ENCODE measurements at regions not wholly inside any gene's neighbourhood (a gene's known extent, or its start where the extent isn't known, plus 50 kb on each side); places are given as distances from the start of the nearest gene placed in this dataset.

DNA sequence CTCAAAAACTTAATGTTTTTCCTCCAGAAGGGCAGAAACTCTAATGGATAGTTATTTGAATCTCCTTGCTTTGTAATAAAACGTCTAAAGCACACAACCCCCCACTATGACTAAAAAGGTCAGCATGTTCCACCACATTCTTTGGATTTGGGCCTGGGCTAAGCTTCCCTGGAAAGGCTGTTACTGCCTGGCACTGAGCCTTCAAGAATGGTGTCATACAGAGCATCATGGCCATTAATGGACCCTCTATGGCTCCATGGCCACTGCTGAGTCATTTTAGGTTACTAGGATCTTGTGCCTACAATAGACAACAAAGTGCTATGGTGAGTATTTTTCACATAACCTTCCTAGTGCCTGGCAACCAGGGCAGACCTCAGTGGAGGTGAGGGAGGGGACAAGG is 242.6 kb upstream of the FAT3 start:
- DNase-seq, result no peak
- no peak overlapping the region for H3K27ac ChIP-seq (ENCODE audit: low read length)
- H3K79me2 ChIP-seq (ENCODE audit: low read length), result no peaks in the 10 kb centered on the region
- no peaks in the 10 kb centered on the region for H3K27me3 ChIP-seq (replicated peaks; ENCODE audit: insufficient read depth, low read length)
- no peak for TF ChIP-seq EZH2 (optimal IDR thresholded peaks at IDR 0.05; ENCODE audit: low read depth, low read length)
- no peak for TF ChIP-seq EZH2phosphoT487 (IDR thresholded peaks at IDR 0.05; ENCODE audit: low read length)
- TF ChIP-seq, protein P1, sequence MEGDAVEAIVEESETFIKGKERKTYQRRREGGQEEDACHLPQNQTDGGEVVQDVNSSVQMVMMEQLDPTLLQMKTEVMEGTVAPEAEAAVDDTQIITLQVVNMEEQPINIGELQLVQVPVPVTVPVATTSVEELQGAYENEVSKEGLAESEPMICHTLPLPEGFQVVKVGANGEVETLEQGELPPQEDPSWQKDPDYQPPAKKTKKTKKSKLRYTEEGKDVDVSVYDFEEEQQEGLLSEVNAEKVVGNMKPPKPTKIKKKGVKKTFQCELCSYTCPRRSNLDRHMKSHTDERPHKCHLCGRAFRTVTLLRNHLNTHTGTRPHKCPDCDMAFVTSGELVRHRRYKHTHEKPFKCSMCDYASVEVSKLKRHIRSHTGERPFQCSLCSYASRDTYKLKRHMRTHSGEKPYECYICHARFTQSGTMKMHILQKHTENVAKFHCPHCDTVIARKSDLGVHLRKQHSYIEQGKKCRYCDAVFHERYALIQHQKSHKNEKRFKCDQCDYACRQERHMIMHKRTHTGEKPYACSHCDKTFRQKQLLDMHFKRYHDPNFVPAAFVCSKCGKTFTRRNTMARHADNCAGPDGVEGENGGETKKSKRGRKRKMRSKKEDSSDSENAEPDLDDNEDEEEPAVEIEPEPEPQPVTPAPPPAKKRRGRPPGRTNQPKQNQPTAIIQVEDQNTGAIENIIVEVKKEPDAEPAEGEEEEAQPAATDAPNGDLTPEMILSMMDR (IDR thresholded peaks at IDR 0.05; ENCODE audit: low read length), result no peak
- no peaks in the 10 kb centered on the region for H4K20me1 ChIP-seq (ENCODE audit: insufficient read depth, low read length)
- H3K4me1 ChIP-seq (ENCODE audit: low read length), result no peaks in the 10 kb centered on the region
- no peak overlapping the region for H2AFZ ChIP-seq (ENCODE audit: low read length)
- H3K4me2 ChIP-seq (ENCODE audit: low read depth, low read length), result no peak overlapping the region
- H3K9ac ChIP-seq (ENCODE audit: low read length), result no peak overlapping the region
- no peak overlapping the region for H3K4me3 ChIP-seq (ENCODE audit: low read length)
- no peaks in the 10 kb centered on the region for H3K36me3 ChIP-seq (replicated peaks; ENCODE audit: insufficient read depth, low read length)
- no peaks in the 10 kb centered on the region for H3K9me3 ChIP-seq (replicated peaks; ENCODE audit: insufficient read depth, low read length)
- H3F3A ChIP-seq (ENCODE audit: insufficient read depth, low read length), result no peaks in the 10 kb centered on the region
- no peaks in the 10 kb centered on the region for H3K9me2 ChIP-seq (replicated peaks; ENCODE audit: insufficient read depth, low read length)

DNA sequence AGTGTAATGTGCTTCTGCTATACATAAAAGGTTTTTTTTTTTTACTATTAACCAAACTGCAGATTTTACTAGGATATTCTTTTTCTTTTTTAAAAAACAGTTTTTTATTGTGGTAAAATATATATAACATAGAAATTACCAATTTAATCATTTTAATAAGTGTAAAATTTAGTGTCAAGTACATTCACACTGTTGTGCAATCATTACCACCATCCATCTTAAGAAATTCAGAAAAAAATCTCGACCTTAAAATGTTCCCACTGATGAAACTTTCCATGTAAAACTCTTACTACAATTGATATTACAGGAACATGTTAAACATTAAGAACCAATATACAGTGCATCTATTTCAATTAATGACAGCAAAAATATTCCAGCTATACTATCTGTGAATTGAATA is 244.8 kb upstream of the FAT3 start:
- H3K9ac ChIP-seq (ENCODE audit: low read length), result no peak overlapping the region
- H2AFZ ChIP-seq (ENCODE audit: low read length), result no peak overlapping the region
- no peaks in the 10 kb centered on the region for H3K27me3 ChIP-seq (replicated peaks; ENCODE audit: insufficient read depth, low read length)
- H4K20me1 ChIP-seq (ENCODE audit: insufficient read depth, low read length), result no peaks in the 10 kb centered on the region
- H3K79me2 ChIP-seq (ENCODE audit: low read length), result no peaks in the 10 kb centered on the region
- H3K36me3 ChIP-seq (replicated peaks; ENCODE audit: insufficient read depth, low read length), result no peaks in the 10 kb centered on the region
- H3K4me3 ChIP-seq (ENCODE audit: low read length), result no peak overlapping the region
- H3K4me2 ChIP-seq (ENCODE audit: low read depth, low read length), result no peak overlapping the region
- no peaks in the 10 kb centered on the region for H3K4me1 ChIP-seq (ENCODE audit: low read length)
- TF ChIP-seq, protein P1 (IDR thresholded peaks at IDR 0.05; ENCODE audit: low read length), result no peak
- TF ChIP-seq EZH2phosphoT487 (IDR thresholded peaks at IDR 0.05; ENCODE audit: low read length) (no peak), EZH2 (optimal IDR thresholded peaks at IDR 0.05; ENCODE audit: low read depth, low read length) (no peak)
- DNase-seq, result no peak
- H3K27ac ChIP-seq (ENCODE audit: low read length), result no peak overlapping the region
- H3K9me3 ChIP-seq (replicated peaks; ENCODE audit: insufficient read depth, low read length), result no peaks in the 10 kb centered on the region
- H3F3A ChIP-seq (ENCODE audit: insufficient read depth, low read length), result no peaks in the 10 kb centered on the region
- H3K9me2 ChIP-seq (replicated peaks; ENCODE audit: insufficient read depth, low read length), result no peaks in the 10 kb centered on the region

DNA sequence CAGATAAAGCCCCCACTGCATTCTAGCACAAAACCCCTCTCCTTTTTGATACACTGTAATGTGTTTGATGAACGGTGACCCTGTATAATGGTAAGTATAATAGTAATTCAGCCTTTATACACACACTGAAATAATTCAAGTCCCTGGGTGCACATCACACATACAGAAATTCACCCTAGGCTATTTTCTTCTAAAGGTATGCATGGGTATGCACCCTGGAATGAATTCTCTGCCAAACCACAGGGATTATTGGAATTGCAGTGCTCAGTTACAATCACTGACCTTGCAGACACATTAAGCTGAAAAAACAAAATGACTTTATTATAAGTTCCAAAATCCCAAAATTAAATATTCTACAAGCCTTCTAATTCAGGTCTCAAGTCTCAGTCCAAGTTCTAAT is 245.9 kb upstream of the FAT3 start:
- H3K4me2 ChIP-seq (ENCODE audit: low read depth, low read length), result no peak overlapping the region
- H3K4me1 ChIP-seq (ENCODE audit: low read length), result no peaks in the 10 kb centered on the region
- no peak overlapping the region for H2AFZ ChIP-seq (ENCODE audit: low read length)
- no peak for DNase-seq
- no peaks in the 10 kb centered on the region for H3F3A ChIP-seq (ENCODE audit: insufficient read depth, low read length)
- H3K9me2 ChIP-seq (replicated peaks; ENCODE audit: insufficient read depth, low read length), result no peaks in the 10 kb centered on the region
- H3K36me3 ChIP-seq (replicated peaks; ENCODE audit: insufficient read depth, low read length), result no peaks in the 10 kb centered on the region
- no peaks in the 10 kb centered on the region for H3K27me3 ChIP-seq (replicated peaks; ENCODE audit: insufficient read depth, low read length)
- H3K79me2 ChIP-seq (ENCODE audit: low read length), result no peaks in the 10 kb centered on the region
- no peak overlapping the region for H3K9ac ChIP-seq (ENCODE audit: low read length)
- no peaks in the 10 kb centered on the region for H4K20me1 ChIP-seq (ENCODE audit: insufficient read depth, low read length)
- no peak overlapping the region for H3K4me3 ChIP-seq (ENCODE audit: low read length)
- H3K27ac ChIP-seq (ENCODE audit: low read length), result no peak overlapping the region
- no peaks in the 10 kb centered on the region for H3K9me3 ChIP-seq (replicated peaks; ENCODE audit: insufficient read depth, low read length)
- TF ChIP-seq EZH2 (optimal IDR thresholded peaks at IDR 0.05; ENCODE audit: low read depth, low read length) (no peak), EZH2phosphoT487 (IDR thresholded peaks at IDR 0.05; ENCODE audit: low read length) (no peak)
- TF ChIP-seq, protein P1 (IDR thresholded peaks at IDR 0.05; ENCODE audit: low read length), result no peak
